Naive thymus-derived CD4-positive, alpha-beta T cell (primary cell): ENCODE measurements at regions not wholly inside any gene's neighbourhood (a gene's known extent, or its start where the extent isn't known, plus 50 kb on each side); places are given as distances from the start of the nearest gene placed in this dataset.

Source experiments
- ATAC-seq: fragments of 150-1000 bp; cut with Tn5 transposase; 2 replicates; pipeline ENCODE4 v1.10.0; 2021; ENCODE audit warnings: mild to moderate bottlenecking, moderate library complexity
- CTCF ChIA-PET: fragments of 350-600 bp; sonication (Branson Sonifier 250); formaldehyde crosslinking; loops from one replicate; lab custom pipeline; 2021; ENCODE audit warnings: antibody characterized with exemption; lab: Charles Lee
- POLR2A ChIA-PET: fragments of 350-600 bp; sonication (Branson Sonifier 250); formaldehyde crosslinking; loops from one replicate; lab custom pipeline; 2021; ENCODE audit warnings: antibody characterized with exemption, inconsistent platforms; lab: Charles Lee
- DNase-seq, 9 donors: peaks; one replicate each; pipeline versions ENCODE4 v3.0.0 to v3.0.0-alpha.2; 2020 to 2022; ENCODE audit warnings: mixed read lengths in 1 of 9
- H3K27ac ChIP-seq: one replicate; pipeline ENCODE4 v1.7.0; 2013; ENCODE audit warnings: mild to moderate bottlenecking, low read depth, low read length, moderate library complexity
- H3K27me3 ChIP-seq, 2 donors: one replicate each; pipeline ENCODE4 v1.7.0; 2013; ENCODE audit warnings: low read length in 2 of 2, mild to moderate bottlenecking in 2 of 2, moderate library complexity in 2 of 2; ENCODE audit not compliant: control insufficient read depth in 2 of 2, insufficient read depth in 2 of 2
- H3K36me3 ChIP-seq, 3 experiments: 1 replicate in 2 of 3; 2 replicates in 1 of 3; pipeline ENCODE4 v1.7.0; 2013; ENCODE audit warnings: low read length in 3 of 3, mild to moderate bottlenecking in 3 of 3, moderate library complexity in 1 of 3; ENCODE audit not compliant: insufficient read depth in 3 of 3, control insufficient read depth in 2 of 3
- H3K4me1 ChIP-seq, 2 donors: one replicate each; pipeline ENCODE4 v1.7.0; 2013; ENCODE audit warnings: low read length in 2 of 2, mild to moderate bottlenecking in 2 of 2, moderate library complexity in 1 of 2; ENCODE audit not compliant: control insufficient read depth in 2 of 2, insufficient read depth in 2 of 2
- H3K4me3 ChIP-seq: 2 replicates; pipeline ENCODE4 v1.7.0; 2013; ENCODE audit warnings: mild to moderate bottlenecking, low read length
- H3K9me3 ChIP-seq, 3 experiments: 1 replicate in 2 of 3; 2 replicates in 1 of 3; pipeline ENCODE4 v1.7.0; 2013; ENCODE audit warnings: low read length in 3 of 3; ENCODE audit not compliant: control insufficient read depth in 2 of 3
- H3K27ac Mint-ChIP-seq, 9 donors: one replicate each; pipeline ENCODE4 v1.8.0; 2020 to 2022; ENCODE audit warnings: mixed read lengths in 9 of 9, mild to moderate bottlenecking in 8 of 9, moderate library complexity in 5 of 9, inconsistent platforms in 2 of 9
- H3K27me3 Mint-ChIP-seq, 5 donors: one replicate each; pipeline ENCODE4 v1.8.0; 2021 to 2022; ENCODE audit warnings: mixed read lengths in 5 of 5, mild to moderate bottlenecking in 1 of 5
- H3K36me3 Mint-ChIP-seq, 5 donors: one replicate each; pipeline ENCODE4 v1.8.0; 2020 to 2022; ENCODE audit warnings: mixed read lengths in 5 of 5, mild to moderate bottlenecking in 3 of 5, inconsistent platforms in 1 of 5
- H3K4me1 Mint-ChIP-seq, 7 donors: one replicate each; pipeline ENCODE4 v1.8.0; 2020 to 2022; ENCODE audit warnings: mixed read lengths in 7 of 7, mild to moderate bottlenecking in 3 of 7, inconsistent platforms in 1 of 7
- H3K4me3 Mint-ChIP-seq, 10 donors: one replicate each; pipeline ENCODE4 v1.8.0; 2020 to 2022; ENCODE audit warnings: mild to moderate bottlenecking in 10 of 10, mixed read lengths in 10 of 10, moderate library complexity in 6 of 10, inconsistent platforms in 2 of 10
- H3K9me3 Mint-ChIP-seq, 11 donors: one replicate each; pipeline ENCODE4 v1.8.0; 2020 to 2022; ENCODE audit warnings: mixed read lengths in 11 of 11, mild to moderate bottlenecking in 4 of 11, inconsistent platforms in 1 of 11, moderate library complexity in 1 of 11
- intact Hi-C, 2 donors: fragments of 100-400 bp; cut with micrococcal nuclease; formaldehyde crosslinking; loops; one replicate each; pipeline ENCODE4 v1.15.1; 2023

DNA sequence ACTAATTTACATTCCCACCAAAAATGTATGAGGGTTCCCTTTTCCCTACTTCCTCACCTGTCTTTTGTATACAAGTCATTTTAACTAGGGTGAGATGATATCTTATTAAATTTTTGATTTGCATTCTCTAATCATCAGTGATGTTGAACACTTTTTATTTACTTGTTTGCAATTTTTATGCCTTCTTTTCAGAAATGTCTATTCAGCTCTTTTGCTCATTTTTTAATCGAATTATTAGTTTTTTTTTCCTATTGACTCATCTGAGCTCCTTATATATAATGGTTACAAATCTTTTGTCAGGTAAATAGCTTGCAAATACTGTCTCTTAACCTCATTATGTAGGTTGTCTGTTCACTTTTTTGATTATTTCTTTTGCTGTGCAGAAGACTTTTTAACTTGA is 269.4 kb downstream of the CDH19 start:
- H3K9me3 Mint-ChIP-seq: peaks cover 0 to 15% (median 4%) of the 10 kb centered on the region in 11 donors
- no peaks in the 10 kb centered on the region for H3K4me1 Mint-ChIP-seq
- H3K4me3 Mint-ChIP-seq: no peak overlapping the region

GRCh38 chr18:66329716-66330115 is 274.2 kb downstream of the CDH19 start:
- DNase-seq (no peak), ATAC-seq (no peak)
- Mint-ChIP-seq H3K4me3 (no peak overlapping the region), H3K36me3 (no peaks in the 10 kb centered on the region), H3K27me3 (no peaks in the 10 kb centered on the region), H3K27ac (no peak overlapping the region), H3K4me1 (no peaks in the 10 kb centered on the region), H3K9me3 (peaks cover 0 to 11% (median 3%) of the 10 kb centered on the region in 11 donors)
- intact Hi-C loops: no loop called here
- no peak overlapping the region for H3K27ac ChIP-seq
- no peaks in the 10 kb centered on the region for H3K27me3 ChIP-seq
- no peaks in the 10 kb centered on the region for H3K9me3 ChIP-seq
- POLR2A ChIA-PET: interaction anchor here (0.6 kb wide), 1 partner anchor 1715 kb away, joined by 4 read pairs; no protein-coding TSS in a partner anchor
- CTCF ChIA-PET: no interaction called here
- no peaks in the 10 kb centered on the region for H3K36me3 ChIP-seq
- H3K4me1 ChIP-seq: no peaks in the 10 kb centered on the region
- H3K4me3 ChIP-seq: no peak overlapping the region

More for the DNA sequence above, 269.4 kb downstream of the CDH19 start:
- ATAC-seq (no peak), DNase-seq (no peak)
- Histone ChIP-seq H3K36me3 (no peaks in the 10 kb centered on the region), H3K27me3 (no peaks in the 10 kb centered on the region), H3K4me1 (no peaks in the 10 kb centered on the region), H3K9me3 (peaks cover 0 to 5% (median 0%) of the 10 kb centered on the region in 3 experiments), H3K27ac (no peak overlapping the region), H3K4me3 (no peak overlapping the region)
- intact Hi-C loops: no loop called here
- ChIA-PET CTCF (no interaction called here), POLR2A (no interaction called here)
- Mint-ChIP-seq H3K36me3 (peaks cover 0 to 4% (median 0%) of the 10 kb centered on the region in 5 donors), H3K27me3 (no peaks in the 10 kb centered on the region), H3K27ac (no peak overlapping the region)

- no peak overlapping the region for H3K27ac Mint-ChIP-seq
- no peak for DNase-seq
- no peak overlapping the region for H3K4me3 Mint-ChIP-seq
- Histone ChIP-seq H3K27me3 (no peaks in the 10 kb centered on the region), H3K4me1 (no peaks in the 10 kb centered on the region), H3K36me3 (no peaks in the 10 kb centered on the region), H3K4me3 (no peak overlapping the region), H3K27ac (no peak overlapping the region), H3K9me3 (no peaks in the 10 kb centered on the region)
- POLR2A ChIA-PET: no interaction called here
- no peaks in the 10 kb centered on the region for H3K27me3 Mint-ChIP-seq
- ATAC-seq: no peak
- peaks cover 0 to 11% (median 3%) of the 10 kb centered on the region in 11 donors for H3K9me3 Mint-ChIP-seq
- intact Hi-C loops: no loop called here
- no peaks in the 10 kb centered on the region for H3K4me1 Mint-ChIP-seq
- CTCF ChIA-PET: no interaction called here
- no peaks in the 10 kb centered on the region for H3K36me3 Mint-ChIP-seq
These were observed 275.5 kb downstream of the CDH19 start for GRCh38 chr18:66328296-66328878.

- H3K4me3 ChIP-seq: no peak overlapping the region
- H3K27ac ChIP-seq: no peak overlapping the region
- Mint-ChIP-seq H3K27me3 (no peaks in the 10 kb centered on the region), H3K9me3 (peaks cover 0 to 23% (median 4%) of the 10 kb centered on the region in 11 donors), H3K4me1 (no peaks in the 10 kb centered on the region), H3K4me3 (no peak overlapping the region), H3K27ac (no peak overlapping the region), H3K36me3 (no peaks in the 10 kb centered on the region)
- POLR2A ChIA-PET: no interaction called here
- intact Hi-C loops: no loop called here
- ATAC-seq (no peak), DNase-seq (no peak)
- H3K4me1 ChIP-seq: no peaks in the 10 kb centered on the region
- CTCF ChIA-PET: no interaction called here
- no peaks in the 10 kb centered on the region for H3K9me3 ChIP-seq
- H3K27me3 ChIP-seq: no peaks in the 10 kb centered on the region
- H3K36me3 ChIP-seq: no peaks in the 10 kb centered on the region
These were observed 278.6 kb downstream of the CDH19 start for GRCh38 chr18:66325251-66325650.

GRCh38 chr18:66324616-66325015 is 279.3 kb downstream of the CDH19 start:
- Histone ChIP-seq H3K27ac (no peak overlapping the region), H3K9me3 (no peaks in the 10 kb centered on the region), H3K36me3 (no peaks in the 10 kb centered on the region), H3K4me3 (no peak overlapping the region), H3K4me1 (no peaks in the 10 kb centered on the region), H3K27me3 (no peaks in the 10 kb centered on the region)
- intact Hi-C loops: no loop called here
- Mint-ChIP-seq H3K27me3 (no peaks in the 10 kb centered on the region), H3K4me3 (no peak overlapping the region), H3K4me1 (no peaks in the 10 kb centered on the region), H3K9me3 (peaks cover 0 to 24% (median 4%) of the 10 kb centered on the region in 11 donors), H3K36me3 (no peaks in the 10 kb centered on the region), H3K27ac (no peak overlapping the region)
- ChIA-PET CTCF (no interaction called here), POLR2A (no interaction called here)
- no peak for DNase-seq
- no peak for ATAC-seq

GRCh38 chr18:66317243-66318090 is 286.4 kb downstream of the CDH19 start:
- Mint-ChIP-seq H3K27me3 (no peaks in the 10 kb centered on the region), H3K9me3 (peaks cover 0 to 21% (median 2%) of the 10 kb centered on the region in 11 donors), H3K36me3 (no peaks in the 10 kb centered on the region), H3K4me3 (no peak overlapping the region), H3K4me1 (no peaks in the 10 kb centered on the region), H3K27ac (no peak overlapping the region)
- no peak overlapping the region for H3K27ac ChIP-seq
- CTCF ChIA-PET: no interaction called here
- intact Hi-C loops: no loop called here
- POLR2A ChIA-PET: interaction anchor here (0.6 kb wide), 1 partner anchor 31 kb away, joined by 3 read pairs; no protein-coding TSS in a partner anchor
- DNase-seq (no peak), ATAC-seq (no peak)
- H3K4me1 ChIP-seq: no peaks in the 10 kb centered on the region
- no peaks in the 10 kb centered on the region for H3K27me3 ChIP-seq
- H3K9me3 ChIP-seq: no peaks in the 10 kb centered on the region
- no peak overlapping the region for H3K4me3 ChIP-seq
- no peaks in the 10 kb centered on the region for H3K36me3 ChIP-seq
